ENCODE measurements at regions not wholly inside any gene's neighbourhood (a gene's known extent, or its start where the extent isn't known, plus 50 kb on each side); places are given as distances from the start of the nearest gene placed in this dataset.

- Histone ChIP-seq H3K36me3 (ENCODE audit: insufficient read depth, low read length) (no peaks in the 10 kb centered on the region), H3K4me1 (ENCODE audit: insufficient read depth, low read length, poor library complexity, severe bottlenecking) (no peaks in the 10 kb centered on the region), H3K9me2 (replicated peaks; ENCODE audit: low read depth, low read length) (no peaks in the 10 kb centered on the region), H4K20me1 (ENCODE audit: insufficient read depth, low read length, poor library complexity, severe bottlenecking) (no peaks in the 10 kb centered on the region), H3F3A (ENCODE audit: low read depth) (no peaks in the 10 kb centered on the region), H2AFZ (ENCODE audit: low read length) (no peak overlapping the region), H3K79me2 (ENCODE audit: insufficient read depth, low read length) (no peaks in the 10 kb centered on the region), H3K9me3 (ENCODE audit: insufficient read depth, low read depth, low read length) (peaks cover 8% of the 10 kb centered on the region; the same call in 1 of the 2 replicates), H3K4me2 (ENCODE audit: low read depth, low read length, poor library complexity, severe bottlenecking) (no peak overlapping the region), H3K4me3 (ENCODE audit: low read length, poor library complexity, severe bottlenecking) (no peak overlapping the region), H3K9ac (ENCODE audit: low read depth, low read length, poor library complexity, severe bottlenecking) (no peak overlapping the region), H3K27me3 (ENCODE audit: insufficient read depth, low read length, poor library complexity, severe bottlenecking) (no peaks in the 10 kb centered on the region)
- peak; percentile 71 for TF ChIP-seq CTCF (conservative IDR thresholded peaks at IDR 0.05; ENCODE audit: low read length)
- TF ChIP-seq EZH2phosphoT487 (IDR thresholded peaks at IDR 0.05; ENCODE audit: borderline replicate concordance), result no peak
These were observed 90.7 kb upstream of the SMIM36 start for GRCh38 chr17:55601874-55602364.

GRCh38 chr17:55598495-55598894 lies 87.2 kb upstream of the SMIM36 start:
- H3K27me3 ChIP-seq (ENCODE audit: insufficient read depth, low read length, poor library complexity, severe bottlenecking), result no peaks in the 10 kb centered on the region
- H3K79me2 ChIP-seq (ENCODE audit: insufficient read depth, low read length), result no peaks in the 10 kb centered on the region
- no peak overlapping the region for H3K4me2 ChIP-seq (ENCODE audit: low read depth, low read length, poor library complexity, severe bottlenecking)
- no peak overlapping the region for H2AFZ ChIP-seq (ENCODE audit: low read length)
- no peak for TF ChIP-seq EZH2phosphoT487 (IDR thresholded peaks at IDR 0.05; ENCODE audit: borderline replicate concordance)
- TF ChIP-seq CTCF (conservative IDR thresholded peaks at IDR 0.05; ENCODE audit: low read length), result no peak
- H3K36me3 ChIP-seq (ENCODE audit: insufficient read depth, low read length), result no peaks in the 10 kb centered on the region
- no peak overlapping the region for H3K9ac ChIP-seq (ENCODE audit: low read depth, low read length, poor library complexity, severe bottlenecking)
- H3K9me2 ChIP-seq (replicated peaks; ENCODE audit: low read depth, low read length), result no peaks in the 10 kb centered on the region
- no peaks in the 10 kb centered on the region for H4K20me1 ChIP-seq (ENCODE audit: insufficient read depth, low read length, poor library complexity, severe bottlenecking)
- H3K4me3 ChIP-seq (ENCODE audit: low read length, poor library complexity, severe bottlenecking), result no peak overlapping the region
- H3K4me1 ChIP-seq (ENCODE audit: insufficient read depth, low read length, poor library complexity, severe bottlenecking), result no peaks in the 10 kb centered on the region
- no peaks in the 10 kb centered on the region for H3F3A ChIP-seq (ENCODE audit: low read depth)
- peaks cover 8% of the 10 kb centered on the region; the same call in 1 of the 2 replicates for H3K9me3 ChIP-seq (ENCODE audit: insufficient read depth, low read depth, low read length)

- Histone ChIP-seq H3K79me2 (ENCODE audit: insufficient read depth, low read length) (no peaks in the 10 kb centered on the region), H3K36me3 (ENCODE audit: insufficient read depth, low read length) (no peaks in the 10 kb centered on the region), H3K9me3 (ENCODE audit: insufficient read depth, low read depth, low read length) (no peaks in the 10 kb centered on the region), H3F3A (ENCODE audit: low read depth) (no peaks in the 10 kb centered on the region), H3K4me3 (ENCODE audit: low read length, poor library complexity, severe bottlenecking) (no peak overlapping the region), H3K27me3 (ENCODE audit: insufficient read depth, low read length, poor library complexity, severe bottlenecking) (no peaks in the 10 kb centered on the region), H2AFZ (ENCODE audit: low read length) (no peak overlapping the region), H4K20me1 (ENCODE audit: insufficient read depth, low read length, poor library complexity, severe bottlenecking) (no peaks in the 10 kb centered on the region), H3K4me1 (ENCODE audit: insufficient read depth, low read length, poor library complexity, severe bottlenecking) (no peaks in the 10 kb centered on the region), H3K9ac (ENCODE audit: low read depth, low read length, poor library complexity, severe bottlenecking) (no peak overlapping the region), H3K4me2 (ENCODE audit: low read depth, low read length, poor library complexity, severe bottlenecking) (no peak overlapping the region), H3K9me2 (replicated peaks; ENCODE audit: low read depth, low read length) (no peaks in the 10 kb centered on the region)
- TF ChIP-seq EZH2phosphoT487 (IDR thresholded peaks at IDR 0.05; ENCODE audit: borderline replicate concordance) (no peak), CTCF (conservative IDR thresholded peaks at IDR 0.05; ENCODE audit: low read length) (no peak)
These were observed 77.4 kb upstream of the SMIM36 start for GRCh38 chr17:55588446-55589242.
